ENCODE measurements at regions not wholly inside any gene's neighbourhood (a gene's known extent, or its start where the extent isn't known, plus 50 kb on each side); places are given as distances from the start of the nearest gene placed in this dataset.

- DNase-seq (ENCODE audit: low read depth), result no peak
- no peak for TF ChIP-seq CTCF (conservative IDR thresholded peaks at IDR 0.05; ENCODE audit: control insufficient read depth, insufficient read depth, low read depth, low read length)
- H3K4me3 ChIP-seq (ENCODE audit: control insufficient read depth, low read depth, low read length), result no peak overlapping the region
Measured at GRCh38 chr2:17085546-17086202, 420.0 kb upstream of the CYRIA start.

- H3K4me3 ChIP-seq (ENCODE audit: control insufficient read depth, low read depth, low read length), result no peak overlapping the region
- DNase-seq (ENCODE audit: low read depth), result no peak
- no peak for TF ChIP-seq CTCF (conservative IDR thresholded peaks at IDR 0.05; ENCODE audit: control insufficient read depth, insufficient read depth, low read depth, low read length)
Measured at GRCh38 chr2:17084877-17085276, 419.2 kb upstream of the CYRIA start.

- TF ChIP-seq CTCF (conservative IDR thresholded peaks at IDR 0.05; ENCODE audit: control insufficient read depth, insufficient read depth, low read depth, low read length), result no peak
- no peak overlapping the region for H3K4me3 ChIP-seq (ENCODE audit: control insufficient read depth, low read depth, low read length)
- DNase-seq (ENCODE audit: low read depth), result no peak
Measured at GRCh38 chr2:17083902-17084301, 418.3 kb upstream of the CYRIA start.

GRCh38 chr2:17079262-17079661 is 413.6 kb upstream of the CYRIA start:
- H3K4me3 ChIP-seq (ENCODE audit: control insufficient read depth, low read depth, low read length), result no peak overlapping the region
- no peak for TF ChIP-seq CTCF (conservative IDR thresholded peaks at IDR 0.05; ENCODE audit: control insufficient read depth, insufficient read depth, low read depth, low read length)
- no peak for DNase-seq (ENCODE audit: low read depth)

- H3K4me3 ChIP-seq (ENCODE audit: control insufficient read depth, low read depth, low read length), result no peak overlapping the region
- DNase-seq (ENCODE audit: low read depth), result no peak
- TF ChIP-seq CTCF (conservative IDR thresholded peaks at IDR 0.05; ENCODE audit: control insufficient read depth, insufficient read depth, low read depth, low read length), result no peak
Measured at GRCh38 chr2:17076533-17076932, 410.9 kb upstream of the CYRIA start.

- DNase-seq (ENCODE audit: low read depth), result no peak
- no peak for TF ChIP-seq CTCF (conservative IDR thresholded peaks at IDR 0.05; ENCODE audit: control insufficient read depth, insufficient read depth, low read depth, low read length)
- H3K4me3 ChIP-seq (ENCODE audit: control insufficient read depth, low read depth, low read length), result no peak overlapping the region
Measured at GRCh38 chr2:17070711-17071110, 405.1 kb upstream of the CYRIA start.

- TF ChIP-seq CTCF (conservative IDR thresholded peaks at IDR 0.05; ENCODE audit: control insufficient read depth, insufficient read depth, low read depth, low read length), result no peak
- no peak overlapping the region for H3K4me3 ChIP-seq (ENCODE audit: control insufficient read depth, low read depth, low read length)
- DNase-seq (ENCODE audit: low read depth), result no peak
Measured at GRCh38 chr2:17069564-17069963, 403.9 kb upstream of the CYRIA start.
